ENCODE measurements at regions not wholly inside any gene's neighbourhood (a gene's known extent, or its start where the extent isn't known, plus 50 kb on each side); places are given as distances from the start of the nearest gene placed in this dataset.
"Not testable (repeated sequence)": the region's sequence is repeated elsewhere in the genome, so short reads cannot be mapped to it uniquely, and the experiment has no call there.

GRCh38 chr5:174919351-174919750 lies 195.0 kb downstream of the MSX2 start:
- H3K27ac Mint-ChIP-seq = no peak overlapping the region
- H3K36me3 Mint-ChIP-seq (ENCODE audit: low read depth) = no peaks in the 10 kb centered on the region
- peaks cover 2% of the 10 kb centered on the region for H3K27me3 Mint-ChIP-seq (ENCODE audit: low read depth)
- ChIA-PET CTCF (interaction anchor here (1.6 kb wide), 1 partner anchor 9 kb away, joined by 7 read pairs; no protein-coding TSS in a partner anchor), POLR2A (no interaction called here)
- H3K9me3 Mint-ChIP-seq (ENCODE audit: insufficient read depth) = no peaks in the 10 kb centered on the region
- DNase-seq (no peak), ATAC-seq (no peak)
- no peak overlapping the region for H3K4me3 Mint-ChIP-seq
- H3K4me1 Mint-ChIP-seq (ENCODE audit: low read depth) = no peaks in the 10 kb centered on the region

- Mint-ChIP-seq H3K9me3 (ENCODE audit: insufficient read depth) (no peaks in the 10 kb centered on the region), H3K4me3 (no peak overlapping the region), H3K36me3 (ENCODE audit: low read depth) (no peaks in the 10 kb centered on the region), H3K4me1 (ENCODE audit: low read depth) (no peaks in the 10 kb centered on the region), H3K27me3 (ENCODE audit: low read depth) (peaks cover 2% of the 10 kb centered on the region), H3K27ac (no peak overlapping the region)
- DNase-seq (no peak), ATAC-seq (no peak)
- CTCF ChIA-PET = no interaction called here
- POLR2A ChIA-PET = no interaction called here
These were observed 194.3 kb downstream of the MSX2 start for GRCh38 chr5:174918655-174919054.

DNA sequence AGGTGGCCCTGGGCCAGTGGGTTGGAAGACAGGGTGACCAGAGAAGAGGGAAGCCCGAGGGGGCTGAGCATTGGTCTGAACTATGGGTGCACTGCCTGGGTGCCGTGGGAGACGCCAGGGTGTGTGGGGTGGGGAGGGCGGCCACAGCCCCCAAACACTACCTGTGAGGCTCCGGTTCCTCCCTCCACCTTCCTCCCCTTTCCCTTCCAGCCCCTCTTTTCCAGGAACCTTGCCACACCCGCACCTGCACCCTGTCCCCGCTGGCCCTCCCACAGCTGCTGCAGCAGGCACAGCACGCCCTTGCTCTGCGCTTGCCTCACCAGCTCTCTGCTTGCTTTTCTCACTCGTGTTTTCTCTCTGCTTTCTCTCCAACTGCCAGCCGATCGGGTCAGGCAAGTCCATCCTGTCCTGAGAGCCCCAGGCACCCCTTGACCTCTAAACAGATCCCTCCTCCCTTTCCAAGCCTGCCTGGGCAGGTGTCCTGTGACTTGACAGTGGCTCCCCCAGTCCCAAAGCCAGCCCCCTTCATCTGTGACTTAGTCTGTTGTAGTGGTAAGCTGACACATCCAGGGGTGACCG lies 193.7 kb downstream of the MSX2 start:
- ATAC-seq = no peak

GRCh38 chr5:174917435-174917834 lies 193.1 kb downstream of the MSX2 start:
- H3K27ac Mint-ChIP-seq; DNase-seq; H3K4me1 Mint-ChIP-seq (ENCODE audit: low read depth); ATAC-seq; H3K4me3 Mint-ChIP-seq; H3K27me3 Mint-ChIP-seq (ENCODE audit: low read depth); CTCF ChIA-PET; H3K9me3 Mint-ChIP-seq (ENCODE audit: insufficient read depth); POLR2A ChIA-PET; H3K36me3 Mint-ChIP-seq (ENCODE audit: low read depth): not testable (repeated sequence)

More for the DNA sequence above, 193.7 kb downstream of the MSX2 start:
- CTCF ChIA-PET = no interaction called here
- Mint-ChIP-seq H3K27me3 (ENCODE audit: low read depth) (peaks cover 2% of the 10 kb centered on the region), H3K9me3 (ENCODE audit: insufficient read depth) (no peaks in the 10 kb centered on the region), H3K4me3 (no peak overlapping the region), H3K27ac (no peak overlapping the region), H3K4me1 (ENCODE audit: low read depth) (no peaks in the 10 kb centered on the region), H3K36me3 (ENCODE audit: low read depth) (no peaks in the 10 kb centered on the region)
- POLR2A ChIA-PET = no interaction called here
- no peak for DNase-seq

GRCh38 chr5:174916924-174917323 lies 192.5 kb downstream of the MSX2 start:
- H3K27ac Mint-ChIP-seq; H3K9me3 Mint-ChIP-seq (ENCODE audit: insufficient read depth); H3K4me1 Mint-ChIP-seq (ENCODE audit: low read depth); DNase-seq; ATAC-seq; POLR2A ChIA-PET; H3K36me3 Mint-ChIP-seq (ENCODE audit: low read depth); H3K4me3 Mint-ChIP-seq; H3K27me3 Mint-ChIP-seq (ENCODE audit: low read depth); CTCF ChIA-PET: not testable (repeated sequence)

DNA sequence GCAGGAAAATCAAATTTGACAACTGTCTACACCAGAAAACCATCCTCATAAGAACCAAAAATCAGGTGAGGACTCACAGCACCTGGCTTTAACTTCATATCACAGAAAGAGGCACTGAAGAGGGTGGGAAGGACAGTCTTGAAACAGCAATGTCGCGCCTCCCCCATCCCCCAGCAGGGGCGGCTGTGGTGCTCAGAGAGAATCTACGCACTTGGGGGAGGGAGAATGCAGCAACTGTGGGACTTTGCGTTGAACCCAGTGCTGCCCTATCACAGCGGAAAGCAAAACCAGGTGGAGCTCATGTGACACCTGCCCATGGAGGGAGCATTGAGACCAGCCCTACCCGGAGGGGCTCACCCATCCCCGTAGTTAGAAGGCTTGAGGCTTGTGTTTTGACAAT lies 191.8 kb downstream of the MSX2 start:
- ATAC-seq = no peak
- DNase-seq = no peak
- no peaks in the 10 kb centered on the region for H3K36me3 Mint-ChIP-seq (ENCODE audit: low read depth)
- H3K9me3 Mint-ChIP-seq (ENCODE audit: insufficient read depth) = no peaks in the 10 kb centered on the region
- no peak overlapping the region for H3K27ac Mint-ChIP-seq
- ChIA-PET POLR2A (no interaction called here), CTCF (no interaction called here)
- H3K27me3 Mint-ChIP-seq (ENCODE audit: low read depth) = peaks cover 2% of the 10 kb centered on the region
- H3K4me1 Mint-ChIP-seq (ENCODE audit: low read depth) = no peaks in the 10 kb centered on the region
- no peak overlapping the region for H3K4me3 Mint-ChIP-seq

GRCh38 chr5:174911118-174911517 lies 186.7 kb downstream of the MSX2 start:
- ChIA-PET CTCF (interaction anchor here (0.7 to 1.4 kb wide), 3 partner anchors 9 to 553 kb away, joined by 5 to 7 read pairs (median 5); partner anchors contain the start of gene DRD1), POLR2A (no interaction called here)

GRCh38 chr5:174910245-174910737 lies 185.9 kb downstream of the MSX2 start:
- Mint-ChIP-seq H3K27ac (no peak overlapping the region), H3K36me3 (ENCODE audit: low read depth) (no peaks in the 10 kb centered on the region), H3K4me1 (ENCODE audit: low read depth) (peaks cover 5% of the 10 kb centered on the region), H3K4me3 (no peak overlapping the region), H3K27me3 (ENCODE audit: low read depth) (peaks cover 21% of the 10 kb centered on the region), H3K9me3 (ENCODE audit: insufficient read depth) (no peaks in the 10 kb centered on the region)
- ATAC-seq (peak; percentile 91), DNase-seq (peak; percentile 67)
- POLR2A ChIA-PET = no interaction called here
- CTCF ChIA-PET = interaction anchor here (0.6 to 1.4 kb wide), 6 partner anchors 9 to 554 kb away, joined by 3 to 7 read pairs (median 4); partner anchors contain the start of gene DRD1

More at GRCh38 chr5:174911118-174911517, 186.7 kb downstream of the MSX2 start:
- no peak overlapping the region for H3K4me3 Mint-ChIP-seq
- no peak for DNase-seq
- H3K9me3 Mint-ChIP-seq (ENCODE audit: insufficient read depth) = no peaks in the 10 kb centered on the region
- no peak for ATAC-seq
- no peaks in the 10 kb centered on the region for H3K36me3 Mint-ChIP-seq (ENCODE audit: low read depth)
- H3K27me3 Mint-ChIP-seq (ENCODE audit: low read depth) = peaks cover 16% of the 10 kb centered on the region
- peaks cover 5% of the 10 kb centered on the region for H3K4me1 Mint-ChIP-seq (ENCODE audit: low read depth)
- no peak overlapping the region for H3K27ac Mint-ChIP-seq

DNA sequence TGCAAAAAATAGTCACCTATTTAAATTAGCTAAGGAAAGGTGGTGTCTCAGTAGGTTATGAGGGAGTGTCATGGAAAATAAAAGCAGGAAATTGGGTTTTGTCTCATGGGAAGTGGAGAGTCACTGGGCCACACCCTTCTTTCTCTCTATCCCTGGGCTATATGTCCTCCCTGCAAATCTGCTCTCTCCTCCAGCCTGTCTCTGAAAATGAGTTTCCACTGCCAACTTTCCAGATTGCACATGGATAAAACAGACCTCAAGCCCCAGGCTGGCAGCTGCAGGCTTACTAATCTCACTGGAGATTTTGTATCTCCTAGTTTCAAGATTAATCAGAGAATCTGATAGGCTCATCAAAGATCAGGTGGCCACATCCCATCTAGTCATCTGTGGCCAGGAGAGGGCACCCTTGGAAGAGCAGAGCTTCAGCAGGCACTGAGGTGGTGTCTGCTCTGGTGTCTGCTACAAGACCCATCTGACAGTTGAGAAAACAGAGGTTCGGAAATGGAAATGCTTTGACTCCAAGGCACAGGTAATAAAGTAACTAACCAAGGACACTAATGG lies 178.9 kb downstream of the MSX2 start:
- ChIA-PET CTCF (no interaction called here), POLR2A (no interaction called here)
- H3K27me3 Mint-ChIP-seq (ENCODE audit: low read depth) = peaks cover 16% of the 10 kb centered on the region
- H3K4me3 Mint-ChIP-seq = no peak overlapping the region
- no peaks in the 10 kb centered on the region for H3K36me3 Mint-ChIP-seq (ENCODE audit: low read depth)
- DNase-seq (no peak), ATAC-seq (no peak)
- H3K27ac Mint-ChIP-seq = no peak overlapping the region
- no peaks in the 10 kb centered on the region for H3K9me3 Mint-ChIP-seq (ENCODE audit: insufficient read depth)
- H3K4me1 Mint-ChIP-seq (ENCODE audit: low read depth) = peaks cover 5% of the 10 kb centered on the region

DNA sequence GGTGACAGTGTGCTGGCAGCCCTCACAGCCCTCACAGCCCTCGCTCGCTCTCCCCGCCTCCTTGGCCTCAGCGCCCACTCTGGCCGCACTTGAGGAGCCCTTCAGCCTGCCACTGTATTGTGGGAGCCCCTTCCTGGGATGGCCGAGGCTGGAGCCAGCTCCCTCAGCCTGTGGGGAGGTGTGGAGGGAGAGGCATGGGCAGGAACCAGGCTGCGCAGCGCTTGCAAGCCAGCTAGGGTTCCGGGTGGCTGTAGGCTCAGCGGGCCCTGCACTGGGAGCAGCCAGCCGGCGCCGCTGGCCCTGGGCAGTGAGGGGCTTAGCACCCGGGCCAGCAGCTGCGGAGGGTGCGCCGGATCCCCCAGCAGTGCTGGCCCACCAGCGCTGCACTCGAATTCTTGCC lies 177.0 kb downstream of the MSX2 start:
- Mint-ChIP-seq H3K4me3 (no peak overlapping the region), H3K9me3 (ENCODE audit: insufficient read depth) (no peaks in the 10 kb centered on the region), H3K36me3 (ENCODE audit: low read depth) (no peaks in the 10 kb centered on the region), H3K27me3 (ENCODE audit: low read depth) (peaks cover 7% of the 10 kb centered on the region), H3K4me1 (ENCODE audit: low read depth) (peaks cover 5% of the 10 kb centered on the region), H3K27ac (no peak overlapping the region)
- POLR2A ChIA-PET = no interaction called here
- ATAC-seq = no peak
- CTCF ChIA-PET = interaction anchor here (1.1 kb wide), 1 partner anchor 9 kb away, joined by 3 read pairs; no protein-coding TSS in a partner anchor
- DNase-seq = no peak

DNA sequence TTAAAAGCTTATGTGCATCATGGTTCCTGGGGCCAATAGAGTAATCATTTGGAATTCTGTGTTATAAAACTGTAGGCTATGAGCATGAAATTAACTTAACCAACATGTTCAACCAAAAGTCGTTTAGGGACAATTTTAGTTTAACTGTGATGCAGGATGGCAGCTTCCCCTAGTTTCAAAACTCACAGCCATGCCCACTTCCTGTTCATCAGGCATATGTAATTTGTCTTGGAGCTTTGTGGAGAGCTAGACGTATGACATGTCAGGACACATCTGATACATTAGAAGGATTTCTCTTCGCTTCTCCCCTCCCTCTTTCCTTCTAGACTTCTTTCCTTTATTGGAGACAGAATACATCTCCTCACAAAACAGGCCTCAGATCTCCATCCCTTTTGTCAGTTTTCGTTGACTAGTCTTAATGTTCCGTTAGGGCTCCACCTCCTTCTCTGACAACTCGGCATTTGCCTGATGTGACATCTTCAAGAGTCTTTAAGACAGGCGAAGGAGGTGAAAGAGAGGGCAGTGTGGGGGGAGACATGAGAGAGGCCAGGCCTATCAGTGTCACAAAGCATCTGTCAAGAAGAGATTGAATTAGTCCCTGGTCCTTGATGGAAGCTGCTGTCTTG lies 176.0 kb downstream of the MSX2 start:
- Mint-ChIP-seq H3K9me3 (ENCODE audit: insufficient read depth) (no peaks in the 10 kb centered on the region), H3K27ac (no peak overlapping the region), H3K27me3 (ENCODE audit: low read depth) (no peaks in the 10 kb centered on the region), H3K4me1 (ENCODE audit: low read depth) (peaks cover 5% of the 10 kb centered on the region), H3K4me3 (no peak overlapping the region), H3K36me3 (ENCODE audit: low read depth) (no peaks in the 10 kb centered on the region)
- POLR2A ChIA-PET = no interaction called here
- ATAC-seq (no peak), DNase-seq (no peak)
- CTCF ChIA-PET = no interaction called here

DNA sequence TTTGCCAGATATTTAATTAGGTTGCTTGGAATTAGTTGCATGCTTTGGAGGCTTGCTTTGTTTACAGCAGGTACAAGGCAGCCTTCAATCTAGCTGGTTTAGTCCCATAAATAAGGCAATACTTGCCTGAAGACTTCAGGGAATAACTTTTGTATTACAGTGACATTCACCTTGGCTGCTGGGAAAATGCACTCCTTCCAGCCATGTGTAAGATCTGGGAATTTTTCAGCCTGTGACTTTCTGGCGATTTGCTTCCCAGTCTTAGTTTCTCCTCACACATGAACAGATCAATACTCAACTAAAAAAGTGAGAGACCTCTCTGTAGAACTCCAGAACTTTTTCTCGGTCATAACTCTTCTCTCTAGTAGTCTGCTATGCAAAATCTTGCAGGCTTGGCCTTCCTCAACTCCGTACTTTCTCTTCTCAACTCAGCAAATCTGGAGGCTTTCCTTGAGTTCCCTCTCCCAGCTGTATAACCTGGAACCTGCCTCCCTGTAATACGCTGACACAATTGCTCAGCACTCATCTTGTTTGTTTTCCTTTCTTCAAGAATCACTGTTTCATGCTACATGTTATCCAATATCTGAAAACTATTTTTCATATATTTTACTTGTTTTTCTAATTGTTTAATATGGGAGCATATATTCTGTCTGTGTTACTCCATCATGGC lies 173.0 kb downstream of the MSX2 start:
- H3K36me3 Mint-ChIP-seq (ENCODE audit: low read depth) = no peaks in the 10 kb centered on the region
- ChIA-PET POLR2A (no interaction called here), CTCF (no interaction called here)
- no peak for ATAC-seq
- H3K27ac Mint-ChIP-seq = no peak overlapping the region
- H3K9me3 Mint-ChIP-seq (ENCODE audit: insufficient read depth) = peaks cover 4% of the 10 kb centered on the region
- no peak overlapping the region for H3K4me3 Mint-ChIP-seq
- no peaks in the 10 kb centered on the region for H3K27me3 Mint-ChIP-seq (ENCODE audit: low read depth)
- no peak for DNase-seq
- peaks cover 5% of the 10 kb centered on the region for H3K4me1 Mint-ChIP-seq (ENCODE audit: low read depth)

All from activated CD8-positive, alpha-beta T cell treated with anti-CD3 and anti-CD28 coated beads, Interleukin-2, amount 10 ng/mL, durations not matched to agents 7 days and 5 days (primary cell).